Mammary epithelial cell (primary cell): ENCODE measurements at regions not wholly inside any gene's neighbourhood (a gene's known extent, or its start where the extent isn't known, plus 50 kb on each side); places are given as distances from the start of the nearest gene placed in this dataset.

ENCODE experiments used
- EZH2 ChIP-seq: IDR thresholded peaks from 2 replicates; pipeline ENCODE4 v1.6.1; 2012; ENCODE audit warnings: low read length, inconsistent platforms, borderline replicate concordance
- TF ChIP-seq, protein P1 (sequence below), 2 donors: IDR thresholded peaks in 1 of 2; conservative IDR thresholded peaks in 1 of 2; 2 replicates each; pipeline ENCODE4 v1.5.1; 2011 to 2012; ENCODE audit warnings: inconsistent platforms in 2 of 2, low read length in 2 of 2, mild to moderate bottlenecking in 2 of 2, control low read depth in 1 of 2, low read depth in 1 of 2; ENCODE audit not compliant: insufficient read depth in 1 of 2; ENCODE audit errors: extremely low read depth in 1 of 2

DNA sequence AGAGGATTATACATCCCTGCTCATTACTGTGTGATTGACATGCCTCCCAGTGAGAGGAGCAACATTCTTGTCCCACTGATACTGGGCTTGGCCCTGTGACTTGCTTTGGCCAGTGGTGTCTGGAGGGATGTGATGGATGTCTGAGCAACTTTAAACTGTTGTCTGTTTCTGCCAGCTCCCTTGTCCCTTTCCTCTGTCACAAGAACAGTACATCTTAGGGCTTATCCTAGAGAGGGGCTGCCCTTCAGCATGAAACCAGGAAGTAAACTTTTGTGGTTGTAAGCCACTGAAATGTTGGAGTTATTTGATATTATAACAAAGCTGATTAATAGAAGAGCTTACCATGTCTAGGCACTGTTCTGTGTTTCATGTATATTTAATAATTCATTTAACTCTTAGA, 82.9 kb upstream of the GPRC5B start:
- TF ChIP-seq EZH2: no peak
- TF ChIP-seq, protein P1, sequence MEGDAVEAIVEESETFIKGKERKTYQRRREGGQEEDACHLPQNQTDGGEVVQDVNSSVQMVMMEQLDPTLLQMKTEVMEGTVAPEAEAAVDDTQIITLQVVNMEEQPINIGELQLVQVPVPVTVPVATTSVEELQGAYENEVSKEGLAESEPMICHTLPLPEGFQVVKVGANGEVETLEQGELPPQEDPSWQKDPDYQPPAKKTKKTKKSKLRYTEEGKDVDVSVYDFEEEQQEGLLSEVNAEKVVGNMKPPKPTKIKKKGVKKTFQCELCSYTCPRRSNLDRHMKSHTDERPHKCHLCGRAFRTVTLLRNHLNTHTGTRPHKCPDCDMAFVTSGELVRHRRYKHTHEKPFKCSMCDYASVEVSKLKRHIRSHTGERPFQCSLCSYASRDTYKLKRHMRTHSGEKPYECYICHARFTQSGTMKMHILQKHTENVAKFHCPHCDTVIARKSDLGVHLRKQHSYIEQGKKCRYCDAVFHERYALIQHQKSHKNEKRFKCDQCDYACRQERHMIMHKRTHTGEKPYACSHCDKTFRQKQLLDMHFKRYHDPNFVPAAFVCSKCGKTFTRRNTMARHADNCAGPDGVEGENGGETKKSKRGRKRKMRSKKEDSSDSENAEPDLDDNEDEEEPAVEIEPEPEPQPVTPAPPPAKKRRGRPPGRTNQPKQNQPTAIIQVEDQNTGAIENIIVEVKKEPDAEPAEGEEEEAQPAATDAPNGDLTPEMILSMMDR (conservative IDR thresholded peaks at IDR 0.05 in 1 of 2, IDR thresholded peaks at IDR 0.05 in 1 of 2; ENCODE audit: extremely low read depth in 1 of 2, insufficient read depth in 1 of 2, low read depth in 1 of 2, low read length in 2 of 2): no peak
